Sigmoid colon (tissue), 6 donors: ENCODE measurements at regions not wholly inside any gene's neighbourhood (a gene's known extent, or its start where the extent isn't known, plus 50 kb on each side); places are given as distances from the start of the nearest gene placed in this dataset.

Experiments used
- DNase-seq: peaks from one replicate; pipeline ENCODE4 v3.0.0-alpha.2; 2019
- H3K27ac ChIP-seq, 4 donors: fragments of 200-600 bp; sonication (generic); one replicate each; pipeline ENCODE4 v1.5.1; 2016 to 2019; ENCODE audit warnings: mild to moderate bottlenecking in 1 of 4
- H3K27me3 ChIP-seq, 3 donors: fragments of 200-600 bp; sonication (generic); one replicate each; pipeline ENCODE4 v1.5.1; 2019; ENCODE audit warnings: mild to moderate bottlenecking in 1 of 3
- H3K36me3 ChIP-seq, 4 donors: fragments of 200-600 bp; sonication (generic); one replicate each; pipeline ENCODE4 v1.5.1; 2016 to 2019
- H3K4me1 ChIP-seq, 4 donors: fragments of 200-600 bp; sonication (generic); one replicate each; pipeline ENCODE4 v1.5.1; 2017 to 2019
- H3K4me3 ChIP-seq, 4 donors: fragments of 200-600 bp; sonication (generic); one replicate each; pipeline ENCODE4 v1.5.1; 2017 to 2019; ENCODE audit warnings: mild to moderate bottlenecking in 2 of 4, moderate library complexity in 1 of 4
- H3K9me3 ChIP-seq, 4 donors: fragments of 200-600 bp in 3 of 4; sonication (generic) in 3 of 4; one replicate each; pipeline versions ENCODE4 v1.5.1 to v1.6.1; 2013 to 2019
- EP300 ChIP-seq, 4 donors: sonication (generic); formaldehyde crosslinking; IDR thresholded peaks; one replicate each; pipeline ENCODE4 v1.6.1; 2017; ENCODE audit warnings: antibody characterized with exemption in 4 of 4
- POLR2A ChIP-seq, 2 donors: fragments of 450-650 bp; IDR thresholded peaks; one replicate each; pipeline ENCODE4 v1.6.1; 2016; ENCODE audit warnings: antibody characterized with exemption in 2 of 2, mild to moderate bottlenecking in 2 of 2, moderate library complexity in 2 of 2
- POLR2AphosphoS5 ChIP-seq, 4 donors: sonication (generic); formaldehyde crosslinking; IDR thresholded peaks; one replicate each; pipeline ENCODE4 v1.6.1; 2017; ENCODE audit warnings: antibody characterized with exemption in 4 of 4
- WGBS, 2 donors: extraction: QIAGEN DNeasy Blood & Tissue Kit; methylation state at CpG; one replicate each; pipeline ENCODE4 v1.1.7; 2013; 5-methylcytosine and 5-hydroxymethylcytosine counted together
- intact Hi-C: fragments of 100-400 bp; cut with DNase I; formaldehyde crosslinking; loops from one replicate; pipeline ENCODE4 v1.15.1; 2023
- TF ChIP-seq, protein P1 (sequence below), 4 experiments: fragments of 450-650 bp in 3 of 4; fragments of 200-600 bp in 1 of 4; IDR thresholded peaks; one replicate each; pipeline ENCODE4 v1.5.1; 2016 to 2019; ENCODE audit warnings: antibody characterized with exemption in 4 of 4, mild to moderate bottlenecking in 3 of 4, moderate library complexity in 2 of 4
- donor health status: healthy with polysubstance abuse.
- donor health status: healthy.

- no peaks in the 10 kb centered on the region for H3K36me3 ChIP-seq
- H3K4me1 ChIP-seq, result no peaks in the 10 kb centered on the region
- no peak for DNase-seq
- 72 to 74% methylated on average over 5 of the region's 5 CpGs for WGBS, 2 donors
- H3K27me3 ChIP-seq, result no peaks in the 10 kb centered on the region
- H3K27ac ChIP-seq, result no peak overlapping the region
- H3K9me3 ChIP-seq, result no peaks in the 10 kb centered on the region
- intact Hi-C loops, result no loop called here
- no peak overlapping the region for H3K4me3 ChIP-seq
- TF ChIP-seq POLR2AphosphoS5 (IDR thresholded peaks at IDR 0.05) (no peak), POLR2A (IDR thresholded peaks at IDR 0.05) (no peak), EP300 (IDR thresholded peaks at IDR 0.05) (no peak)
- TF ChIP-seq, protein P1, sequence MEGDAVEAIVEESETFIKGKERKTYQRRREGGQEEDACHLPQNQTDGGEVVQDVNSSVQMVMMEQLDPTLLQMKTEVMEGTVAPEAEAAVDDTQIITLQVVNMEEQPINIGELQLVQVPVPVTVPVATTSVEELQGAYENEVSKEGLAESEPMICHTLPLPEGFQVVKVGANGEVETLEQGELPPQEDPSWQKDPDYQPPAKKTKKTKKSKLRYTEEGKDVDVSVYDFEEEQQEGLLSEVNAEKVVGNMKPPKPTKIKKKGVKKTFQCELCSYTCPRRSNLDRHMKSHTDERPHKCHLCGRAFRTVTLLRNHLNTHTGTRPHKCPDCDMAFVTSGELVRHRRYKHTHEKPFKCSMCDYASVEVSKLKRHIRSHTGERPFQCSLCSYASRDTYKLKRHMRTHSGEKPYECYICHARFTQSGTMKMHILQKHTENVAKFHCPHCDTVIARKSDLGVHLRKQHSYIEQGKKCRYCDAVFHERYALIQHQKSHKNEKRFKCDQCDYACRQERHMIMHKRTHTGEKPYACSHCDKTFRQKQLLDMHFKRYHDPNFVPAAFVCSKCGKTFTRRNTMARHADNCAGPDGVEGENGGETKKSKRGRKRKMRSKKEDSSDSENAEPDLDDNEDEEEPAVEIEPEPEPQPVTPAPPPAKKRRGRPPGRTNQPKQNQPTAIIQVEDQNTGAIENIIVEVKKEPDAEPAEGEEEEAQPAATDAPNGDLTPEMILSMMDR (IDR thresholded peaks at IDR 0.05), result no peak
Measured at GRCh38 chr12:89103831-89104230, 248.5 kb downstream of the DUSP6 start.

GRCh38 chr12:89101440-89101839 is 250.9 kb downstream of the DUSP6 start:
- H3K36me3 ChIP-seq, result no peaks in the 10 kb centered on the region
- H3K27me3 ChIP-seq, result no peaks in the 10 kb centered on the region
- no peak overlapping the region for H3K27ac ChIP-seq
- no peaks in the 10 kb centered on the region for H3K4me1 ChIP-seq
- WGBS, 2 donors, result 45 to 69% methylated on average over 4 of the region's 4 CpGs
- TF ChIP-seq EP300 (IDR thresholded peaks at IDR 0.05) (no peak), POLR2A (IDR thresholded peaks at IDR 0.05) (no peak), POLR2AphosphoS5 (IDR thresholded peaks at IDR 0.05) (no peak)
- TF ChIP-seq, protein P1 (IDR thresholded peaks at IDR 0.05), result no peak
- no peak for DNase-seq
- intact Hi-C loops, result no loop called here
- H3K9me3 ChIP-seq, result no peaks in the 10 kb centered on the region
- H3K4me3 ChIP-seq, result no peak overlapping the region

DNA sequence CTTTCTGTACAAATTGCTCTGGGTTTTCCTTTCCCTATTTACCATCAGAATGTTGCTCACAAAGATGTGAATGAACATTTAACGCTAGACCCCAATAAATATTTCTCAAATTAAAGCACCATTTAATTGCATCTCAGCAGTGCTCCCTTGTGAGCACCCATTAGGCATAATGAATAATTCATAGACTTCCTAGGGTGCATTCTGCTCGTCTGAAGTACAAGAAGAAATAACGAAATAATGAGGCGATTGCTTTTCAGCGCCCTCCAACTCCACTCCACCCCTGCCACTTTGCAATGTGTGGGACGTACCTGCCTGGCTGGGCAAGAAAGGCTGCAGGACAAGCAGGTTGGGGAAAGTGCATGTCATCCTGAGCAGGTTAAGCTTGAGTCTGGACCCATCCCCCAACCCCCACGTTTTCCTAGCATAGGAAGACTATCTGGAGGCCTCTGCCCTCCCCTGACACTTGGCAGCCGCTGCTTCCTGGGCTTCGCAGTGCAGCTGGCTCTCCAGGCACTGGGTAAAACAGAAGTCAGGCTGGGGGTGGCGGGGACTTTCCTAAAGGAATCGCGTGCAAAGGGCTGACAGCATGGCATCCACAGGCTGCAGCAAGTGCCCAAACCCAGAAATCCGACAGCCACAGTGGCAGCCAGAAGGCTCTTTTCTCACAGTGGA is 253.7 kb downstream of the DUSP6 start:
- WGBS, 2 donors, result 84 to 89% methylated on average over 13 of the region's 13 CpGs
- TF ChIP-seq POLR2AphosphoS5 (IDR thresholded peaks at IDR 0.05) (no peak), POLR2A (IDR thresholded peaks at IDR 0.05) (no peak), EP300 (IDR thresholded peaks at IDR 0.05) (no peak)
- TF ChIP-seq, protein P1 (IDR thresholded peaks at IDR 0.05), result no peak
- Histone ChIP-seq H3K4me1 (no peaks in the 10 kb centered on the region), H3K4me3 (no peak overlapping the region), H3K27me3 (no peaks in the 10 kb centered on the region), H3K27ac (no peak overlapping the region), H3K9me3 (no peaks in the 10 kb centered on the region), H3K36me3 (no peaks in the 10 kb centered on the region)
- no peak for DNase-seq
- intact Hi-C loops, result no loop called here

- TF ChIP-seq POLR2A (IDR thresholded peaks at IDR 0.05) (no peak), POLR2AphosphoS5 (IDR thresholded peaks at IDR 0.05) (no peak)
- TF ChIP-seq, protein P1 (IDR thresholded peaks at IDR 0.05), result no peak
- no peaks in the 10 kb centered on the region for H3K27me3 ChIP-seq
- WGBS, 2 donors, result 89 to 94% methylated on average over 2 of the region's 2 CpGs
- no peaks in the 10 kb centered on the region for H3K4me1 ChIP-seq
- no peak overlapping the region for H3K4me3 ChIP-seq
- intact Hi-C loops, result no loop called here
- DNase-seq, result no peak
- H3K9me3 ChIP-seq, result peaks cover 0 to 4% (median 0%) of the 10 kb centered on the region in 4 donors
- H3K27ac ChIP-seq, result no peak overlapping the region
- no peaks in the 10 kb centered on the region for H3K36me3 ChIP-seq
Measured at GRCh38 chr12:89092297-89092696, 260.0 kb downstream of the DUSP6 start.
